IMR-90 (cell line): ENCODE measurements at regions not wholly inside any gene's neighbourhood (a gene's known extent, or its start where the extent isn't known, plus 50 kb on each side); places are given as distances from the start of the nearest gene placed in this dataset.

Experiments used
- ATAC-seq: fragments of 200-7000 bp; cut with Tn5 transposase; 2 replicates; pipeline ENCODE4 v1.9.1; 2020; ENCODE audit warnings: low read depth, mild to moderate bottlenecking, moderate library complexity
- BruUV-seq: library from RNA; stranded (reverse); fragments of 400-500 nt; replicated peaks from 2 replicates; lab custom pipeline; 2021; lab: Mats Ljungman, UMichigan
- CTCF ChIA-PET: fragments of 300-600 bp; formaldehyde crosslinking; extraction: SDS; loops from one replicate; lab custom pipeline; 2021; ENCODE audit warnings: antibody characterized with exemption; lab: Yijun Ruan, JAX
- POLR2A ChIA-PET: fragments of 300-600 bp; sonication (Branson Sonifier 250); formaldehyde crosslinking; loops from one replicate; lab custom pipeline; 2022; ENCODE audit warnings: antibody characterized with exemption; ENCODE audit not compliant: unreplicated experiment; lab: Charles Lee
- DNase-seq: peaks from one replicate; pipeline ENCODE4 v3.0.0; 2013
- H2AFZ ChIP-seq: replicated peaks from 2 replicates; pipeline ENCODE3; 2013; ENCODE audit warnings: low read length, mild to moderate bottlenecking; ENCODE audit not compliant: poor library complexity
- H2AK5ac ChIP-seq: 2 replicates; pipeline ENCODE4 v1.6.1; 2013; ENCODE audit warnings: low read depth, low read length, inconsistent platforms
- H2AK9ac ChIP-seq: replicated peaks from 2 replicates; pipeline ENCODE3; 2013; ENCODE audit warnings: mild to moderate bottlenecking, low read depth, low read length, moderate library complexity; ENCODE audit not compliant: poor library complexity
- H2BK120ac ChIP-seq: 2 replicates; pipeline ENCODE4 v1.6.1; 2013; ENCODE audit warnings: low read depth, low read length, inconsistent platforms
- H2BK15ac ChIP-seq: 3 replicates; pipeline ENCODE4 v1.6.1; 2013; ENCODE audit warnings: low read depth, low read length, inconsistent platforms
- H2BK20ac ChIP-seq: 2 replicates; pipeline ENCODE4 v1.6.1; 2013; ENCODE audit warnings: low read depth, mild to moderate bottlenecking, inconsistent platforms, low read length, moderate library complexity
- H2BK5ac ChIP-seq: 2 replicates; pipeline ENCODE4 v1.6.1; 2013; ENCODE audit warnings: mild to moderate bottlenecking, low read depth, low read length, inconsistent platforms; ENCODE audit not compliant: poor library complexity, severe bottlenecking
- H3K14ac ChIP-seq: replicated peaks from 2 replicates; pipeline ENCODE4 v1.6.1; 2013; ENCODE audit warnings: low read depth, low read length, inconsistent platforms
- H3K18ac ChIP-seq: 2 replicates; pipeline ENCODE4 v1.6.1; 2013; ENCODE audit warnings: low read depth, low read length, control low read depth
- H3K23ac ChIP-seq: 2 replicates; pipeline ENCODE4 v1.6.1; 2013; ENCODE audit warnings: low read depth, low read length, inconsistent platforms
- H3K27ac ChIP-seq: 2 replicates; pipeline ENCODE4 v1.5.1; 2013; ENCODE audit warnings: mild to moderate bottlenecking, control low read depth, low read length; ENCODE audit not compliant: insufficient read depth
- H3K27me3 ChIP-seq: 2 replicates; pipeline ENCODE4 v1.6.1; 2013; ENCODE audit warnings: low read length; ENCODE audit not compliant: control insufficient read depth, insufficient read depth
- H3K36me3 ChIP-seq: 2 replicates; pipeline ENCODE4 v1.6.1; 2013; ENCODE audit warnings: low read length, mixed read lengths; ENCODE audit not compliant: control insufficient read depth, insufficient read depth
- H3K4ac ChIP-seq: 2 replicates; pipeline ENCODE4 v1.6.1; 2013; ENCODE audit warnings: low read depth, low read length, inconsistent platforms
- H3K4me1 ChIP-seq: 2 replicates; pipeline ENCODE4 v1.6.1; 2013; ENCODE audit warnings: low read length, mixed read lengths; ENCODE audit not compliant: control insufficient read depth, insufficient read depth
- H3K4me2 ChIP-seq: 2 replicates; pipeline ENCODE4 v1.6.1; 2013; ENCODE audit warnings: low read depth, mild to moderate bottlenecking, control low read depth, low read length, moderate library complexity
- H3K4me3 ChIP-seq: 2 replicates; pipeline ENCODE4 v1.5.1; 2013; ENCODE audit warnings: low read depth, mild to moderate bottlenecking, control low read depth, low read length, moderate library complexity; ENCODE audit not compliant: insufficient read depth
- H3K56ac ChIP-seq: 2 replicates; pipeline ENCODE4 v1.6.1; 2013; ENCODE audit warnings: low read length, inconsistent platforms; ENCODE audit not compliant: insufficient read depth; ENCODE audit errors: extremely low read depth
- H3K79me1 ChIP-seq, 2 experiments: 2 replicates each; pipeline ENCODE4 v1.6.1; 2013; ENCODE audit warnings: low read length in 2 of 2, inconsistent platforms in 1 of 2, low read depth in 1 of 2
- H3K9ac ChIP-seq: 2 replicates; pipeline ENCODE4 v1.6.1; 2013; ENCODE audit warnings: low read depth, low read length, control low read depth
- H3K9me1 ChIP-seq: 2 replicates; pipeline ENCODE4 v1.6.1; 2013; ENCODE audit warnings: low read length, inconsistent platforms; ENCODE audit not compliant: insufficient read depth
- H3K9me3 ChIP-seq: 2 replicates; pipeline ENCODE4 v1.6.1; 2013; ENCODE audit warnings: low read length; ENCODE audit not compliant: control insufficient read depth, insufficient read depth
- H4K20me1 ChIP-seq: 2 replicates; pipeline ENCODE4 v1.6.1; 2013; ENCODE audit warnings: low read length, inconsistent platforms; ENCODE audit not compliant: insufficient read depth
- H4K5ac ChIP-seq: 2 replicates; pipeline ENCODE4 v1.6.1; 2013; ENCODE audit warnings: mild to moderate bottlenecking, low read depth, low read length, control low read depth
- H4K8ac ChIP-seq, 2 experiments: 2 replicates each; pipeline ENCODE4 v1.6.1; 2013; ENCODE audit warnings: low read depth in 2 of 2, low read length in 2 of 2, control low read depth in 1 of 2, inconsistent platforms in 1 of 2
- H4K91ac ChIP-seq: 2 replicates; pipeline ENCODE4 v1.6.1; 2013; ENCODE audit warnings: low read depth, low read length, inconsistent platforms; ENCODE audit not compliant: insufficient read depth
- BHLHE40 ChIP-seq: fragments of 150-350 bp; IDR thresholded peaks from 2 replicates; pipeline ENCODE4 v1.6.1; 2016; ENCODE audit warnings: mild to moderate bottlenecking, low read depth, low read length
- CHD1 ChIP-seq: IDR thresholded peaks from 2 replicates; pipeline ENCODE4 v1.6.1; 2012; ENCODE audit warnings: low read depth, low read length, improper control_type of control experiment
- MAFK ChIP-seq: IDR thresholded peaks from 2 replicates; pipeline ENCODE4 v1.6.1; 2012; ENCODE audit warnings: low read depth, low read length, improper control_type of control experiment
- NFE2L2 ChIP-seq: fragments of 150-350 bp; IDR thresholded peaks from 2 replicates; pipeline ENCODE4 v1.6.1; 2016; ENCODE audit warnings: low read depth, mild to moderate bottlenecking, low read length
- WGBS, 2 experiments: methylation state at CpG; one replicate each; pipeline versions ENCODE4 v1.1.5 to v1.1.7; 2013; ENCODE audit warnings: missing lambda C conversion rate in 2 of 2; ENCODE audit not compliant: insufficient read length in 1 of 2; ENCODE audit errors: extremely low coverage in 2 of 2; 5-methylcytosine and 5-hydroxymethylcytosine counted together
- dilution Hi-C: fragments of 300-500 bp; cut with HindIII; formaldehyde crosslinking; loops from one replicate; pipeline ENCODE4 v1.14.3; 2018; ENCODE audit warnings: low sequenced_read_pairs; ENCODE audit not compliant: unreplicated experiment
- in situ Hi-C: fragments of 300-500 bp; cut with MboI; formaldehyde crosslinking; loops from 3 replicates; pipeline ENCODE4 v1.14.3; 2019; ENCODE audit warnings: low sequenced_read_pairs, inconsistent platforms, mixed read lengths
- intact Hi-C: fragments of 100-400 bp; cut with micrococcal nuclease; formaldehyde crosslinking; loops from 2 replicates; pipeline ENCODE4 v1.10.0; 2022

DNA sequence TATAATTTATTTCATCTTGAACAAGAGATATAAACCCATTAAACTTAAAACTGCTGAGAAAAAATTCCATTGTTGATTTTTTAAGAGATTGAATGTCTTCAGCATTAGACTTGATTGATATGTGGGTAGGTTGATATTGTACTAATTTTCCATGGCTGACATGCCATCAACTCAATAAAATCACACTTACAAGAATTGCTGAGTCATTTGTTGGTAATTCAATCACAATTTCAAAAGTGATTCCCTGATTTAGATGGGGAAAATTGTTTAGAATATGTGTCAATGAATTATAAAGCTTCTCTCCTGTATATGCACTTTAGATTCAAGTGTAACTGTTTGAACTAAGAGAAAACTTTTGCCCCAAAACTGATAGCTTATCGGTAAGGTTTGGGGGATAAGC, 223.5 kb upstream of the NCAM2 start:
- Histone ChIP-seq H3K4me1 (no peaks in the 10 kb centered on the region), H3K9ac (no peak overlapping the region), H3K18ac (no peak overlapping the region), H3K9me3 (peaks cover 6% of the 10 kb centered on the region), H3K9me1 (no peaks in the 10 kb centered on the region), H2AK9ac (no peak overlapping the region), H2BK5ac (no peak overlapping the region), H4K20me1 (no peaks in the 10 kb centered on the region), H3K23ac (no peak overlapping the region), H3K27ac (no peak overlapping the region), H4K91ac (no peak overlapping the region), H3K4me2 (no peak overlapping the region), H2AFZ (no peak overlapping the region), H3K56ac (no peak overlapping the region), H3K79me1 (no peaks in the 10 kb centered on the region), H3K27me3 (no peaks in the 10 kb centered on the region), H2AK5ac (no peak overlapping the region), H4K8ac (no peak overlapping the region), H2BK120ac (no peak overlapping the region), H3K4me3 (no peak overlapping the region), H4K5ac (no peak overlapping the region), H2BK20ac (no peak overlapping the region), H3K36me3 (no peaks in the 10 kb centered on the region), H3K4ac (no peak overlapping the region), H3K14ac (no peak overlapping the region), H2BK15ac (no peak overlapping the region)
- ChIA-PET POLR2A (no interaction called here), CTCF (no interaction called here)
- WGBS, 2 experiments: no CpG with 5 or more reads among the region's 1 CpG
- ATAC-seq: no peak
- in situ Hi-C loops: no loop called here
- intact Hi-C loops: no loop called here
- TF ChIP-seq NFE2L2: peak; percentile 83
- no peak for TF ChIP-seq BHLHE40
- TF ChIP-seq CHD1: no peak
- TF ChIP-seq MAFK: 0 out of 2 replicates have a peak, but pooled peaks have one; percentile 10
- dilution Hi-C loops: no loop called here
- no peak for DNase-seq
- no TSS peak for BruUV-seq
